ENCODE measurements at regions not wholly inside any gene's neighbourhood (a gene's known extent, or its start where the extent isn't known, plus 50 kb on each side); places are given as distances from the start of the nearest gene placed in this dataset.

- no peak for DNase-seq (ENCODE audit: extremely low read depth in 1 of 2, low read depth in 1 of 2)
Measured at GRCh38 chr2:12196495-12196894, 450.1 kb downstream of the LPIN1 start.

DNA sequence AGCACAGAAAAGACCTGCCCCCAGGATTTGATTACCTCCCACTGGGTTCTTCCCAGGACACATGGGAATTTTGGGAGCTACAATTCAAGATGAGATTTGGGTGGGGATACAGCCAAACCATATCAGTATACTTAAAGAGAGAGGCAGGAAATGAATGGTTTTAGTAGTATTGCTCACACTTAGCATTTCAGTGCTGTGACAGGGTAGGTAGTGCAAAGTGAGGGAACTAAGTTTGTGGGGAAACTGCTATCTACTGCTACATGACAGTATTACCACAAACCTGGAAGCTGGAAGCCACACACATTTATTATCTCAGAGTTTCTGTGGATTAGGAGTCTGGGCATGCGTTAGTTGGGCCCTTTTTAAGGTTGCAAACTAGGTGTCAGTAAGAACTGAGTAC lies 450.7 kb downstream of the LPIN1 start:
- DNase-seq (ENCODE audit: extremely low read depth in 1 of 2, low read depth in 1 of 2), result no peak

DNA sequence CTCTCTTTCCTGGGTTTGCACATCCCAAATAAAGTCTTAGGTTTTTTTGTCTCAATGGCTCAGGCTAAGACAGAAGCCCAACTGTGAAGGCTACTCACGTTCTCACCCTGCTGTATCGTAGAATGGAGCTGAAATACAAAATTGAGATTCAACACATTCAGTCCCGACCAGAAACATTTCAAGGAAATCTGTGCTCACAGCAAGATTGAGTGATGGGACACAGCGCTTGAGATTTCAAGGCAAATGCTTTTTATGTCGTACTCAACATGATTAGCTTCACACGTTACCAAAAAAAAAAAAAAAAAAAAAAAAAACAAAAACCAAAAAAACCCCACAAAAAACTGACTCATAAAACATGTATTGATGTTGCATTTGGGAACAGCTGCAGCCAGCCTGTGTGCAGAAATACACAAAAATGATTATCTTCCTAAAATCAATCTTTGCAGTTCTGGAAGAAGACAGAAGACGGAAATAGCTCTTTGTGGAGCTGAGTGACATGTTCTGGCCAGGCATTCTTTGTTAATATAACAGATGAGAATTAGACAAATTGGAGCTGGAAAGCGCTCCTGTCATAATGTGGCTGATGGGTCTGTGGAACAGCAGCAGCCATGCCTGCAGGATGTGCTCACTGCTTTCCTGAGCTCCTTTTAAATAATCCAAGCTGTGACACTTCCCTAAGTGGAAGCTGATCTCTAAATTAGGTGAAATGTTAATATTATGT lies 453.2 kb downstream of the LPIN1 start:
- DNase-seq (ENCODE audit: extremely low read depth in 1 of 2, low read depth in 1 of 2), result no peak

DNA sequence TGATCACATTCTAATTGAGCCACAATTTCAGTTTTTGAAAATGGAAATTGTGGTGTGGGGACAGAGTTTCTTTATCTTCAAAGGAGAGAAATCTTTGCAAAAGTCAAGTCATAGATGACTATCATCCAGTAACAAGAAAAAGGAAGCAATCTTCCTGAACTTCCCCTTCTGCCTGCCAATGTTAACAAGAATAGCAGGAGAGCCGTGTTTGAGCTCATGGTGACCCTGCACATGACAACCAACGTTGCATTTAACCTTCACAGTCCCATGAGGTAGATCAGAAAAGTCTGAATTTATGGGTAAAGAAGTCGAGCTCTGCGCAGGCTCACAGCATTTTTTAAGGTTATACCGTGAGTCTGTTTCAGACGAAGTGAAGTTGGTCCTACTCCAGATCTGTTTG lies 454.9 kb downstream of the LPIN1 start:
- DNase-seq (ENCODE audit: extremely low read depth in 1 of 2, low read depth in 1 of 2), result no peak

DNA sequence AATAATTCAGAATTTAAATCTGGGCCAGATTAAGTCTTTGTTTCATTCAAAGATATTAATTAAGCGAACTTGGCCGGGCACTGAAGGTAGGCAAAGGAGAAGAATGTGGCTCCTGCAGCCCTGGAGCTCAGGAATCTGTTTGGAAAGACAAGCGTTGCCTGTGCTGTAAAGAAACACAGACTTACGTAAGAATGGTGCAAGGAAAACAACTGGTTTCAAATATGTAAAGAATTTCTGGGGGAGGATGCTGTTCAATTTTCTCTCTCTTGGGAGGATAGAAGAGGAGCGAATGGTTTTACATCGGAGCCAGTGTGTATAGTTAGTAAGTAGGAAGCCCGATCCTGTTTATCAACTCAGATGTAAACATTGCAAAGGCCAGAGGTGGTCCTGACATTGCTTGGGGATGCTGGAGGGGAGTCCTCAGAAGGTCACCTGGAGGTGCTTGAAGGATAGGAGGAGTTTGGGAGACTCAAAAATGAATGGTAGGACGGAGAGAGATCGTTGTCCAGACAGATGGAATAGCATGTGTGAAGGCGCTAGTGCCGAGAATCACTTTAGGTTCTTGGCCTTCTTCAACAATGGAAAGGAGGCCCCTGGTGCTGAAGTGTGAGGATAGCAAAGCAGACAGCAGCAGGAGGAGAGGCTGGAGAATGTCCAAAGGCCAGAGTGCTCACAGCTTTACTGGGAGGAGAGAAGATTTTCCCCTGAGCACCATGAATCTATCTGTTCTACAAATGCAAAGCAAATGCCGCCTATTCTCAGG lies 456.1 kb downstream of the LPIN1 start:
- DNase-seq (ENCODE audit: extremely low read depth in 1 of 2, low read depth in 1 of 2), result no peak

DNA sequence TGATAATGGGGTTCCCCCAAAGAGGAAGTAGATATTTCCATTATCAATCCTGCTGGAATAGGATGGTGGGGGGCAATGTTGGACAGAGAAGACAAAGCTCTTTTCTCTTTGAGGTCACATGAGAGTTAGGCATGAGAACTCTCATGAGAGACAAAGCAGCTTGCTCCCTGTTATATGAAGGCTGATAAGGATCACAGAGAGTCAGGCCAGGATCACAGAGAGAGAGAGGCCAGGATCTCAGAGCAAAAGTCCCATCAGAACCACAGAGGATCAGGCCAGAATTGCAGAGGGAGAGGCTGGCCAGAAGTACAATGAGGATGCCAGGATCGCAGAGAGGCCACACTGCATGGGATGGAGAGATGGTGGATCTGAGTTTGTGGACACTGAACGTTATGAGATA lies 457.1 kb downstream of the LPIN1 start:
- DNase-seq (ENCODE audit: extremely low read depth in 1 of 2, low read depth in 1 of 2), result no peak

DNA sequence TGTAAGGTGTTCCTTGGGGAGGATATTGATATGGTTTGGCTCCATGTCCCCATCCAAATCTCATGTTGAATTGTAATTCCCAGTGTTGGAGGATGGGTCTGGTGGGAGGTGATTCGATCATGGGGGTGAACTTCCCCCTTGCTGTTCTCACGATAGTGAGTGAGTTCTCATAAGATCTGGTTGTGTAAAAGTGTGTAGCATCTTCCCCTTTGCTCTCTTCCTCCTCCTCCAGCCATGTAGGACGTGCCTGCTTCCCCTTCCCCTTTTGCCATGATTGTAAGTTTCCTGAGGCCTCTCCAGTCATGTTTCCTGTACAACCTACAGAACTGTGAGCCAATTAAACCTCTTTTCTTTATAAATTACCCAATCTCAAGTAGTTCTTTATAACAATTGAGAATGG lies 458.7 kb downstream of the LPIN1 start:
- no peak for DNase-seq (ENCODE audit: extremely low read depth in 1 of 2, low read depth in 1 of 2)

GRCh38 chr2:12207491-12207890 lies 461.1 kb downstream of the LPIN1 start:
- DNase-seq (ENCODE audit: extremely low read depth in 1 of 2, low read depth in 1 of 2), result no peak

DNA sequence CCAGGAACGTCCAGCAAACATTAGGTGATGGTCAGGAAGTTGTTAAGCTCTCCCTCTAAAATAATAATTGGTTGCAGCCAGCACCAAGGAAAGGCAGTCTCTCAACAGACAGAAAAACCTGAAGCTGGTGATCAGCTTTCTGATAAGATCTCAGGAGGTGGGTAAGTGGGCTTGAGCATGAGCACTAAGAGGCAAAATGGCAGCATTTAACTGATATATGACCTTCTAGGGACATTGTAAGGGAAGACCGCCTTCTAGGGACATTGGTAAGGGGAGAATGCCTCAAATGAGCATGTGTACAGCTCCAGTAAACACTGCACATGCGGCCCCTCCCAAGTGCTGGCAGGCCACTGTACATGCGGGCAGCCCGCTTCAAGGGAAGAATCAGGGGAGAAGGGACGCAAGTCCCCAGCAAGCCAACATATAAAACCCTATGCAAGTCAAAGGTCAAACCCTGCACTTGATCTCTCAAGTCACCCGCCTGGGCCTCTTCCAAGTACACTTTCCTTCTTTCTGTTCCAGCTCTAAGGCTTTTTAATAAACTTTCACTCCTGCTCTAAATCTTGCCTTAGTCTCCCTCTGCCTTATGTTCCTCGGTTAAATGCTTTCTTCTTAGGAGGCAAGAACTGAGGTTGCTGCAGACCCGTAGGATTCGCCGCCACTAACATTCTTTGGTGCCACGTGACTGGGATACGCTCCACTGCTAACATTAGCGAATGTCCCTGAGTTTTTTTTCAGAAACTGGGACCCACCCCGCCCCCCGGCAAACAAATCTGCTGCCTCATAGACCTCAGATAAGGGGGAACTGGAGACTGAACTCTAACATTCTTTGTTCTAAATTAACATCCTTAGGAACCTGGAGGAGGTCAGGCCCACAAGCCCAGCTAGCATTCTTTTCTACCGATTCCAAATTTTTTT lies 463.8 kb downstream of the LPIN1 start:
- DNase-seq (ENCODE audit: extremely low read depth in 1 of 2, low read depth in 1 of 2), result no peak

- DNase-seq (ENCODE audit: extremely low read depth in 1 of 2, low read depth in 1 of 2), result no peak
Measured at GRCh38 chr2:12211326-12212175, 465.1 kb downstream of the LPIN1 start.

GRCh38 chr2:12212841-12213597 lies 466.6 kb downstream of the LPIN1 start:
- DNase-seq (ENCODE audit: extremely low read depth in 1 of 2, low read depth in 1 of 2), result no peak

DNA sequence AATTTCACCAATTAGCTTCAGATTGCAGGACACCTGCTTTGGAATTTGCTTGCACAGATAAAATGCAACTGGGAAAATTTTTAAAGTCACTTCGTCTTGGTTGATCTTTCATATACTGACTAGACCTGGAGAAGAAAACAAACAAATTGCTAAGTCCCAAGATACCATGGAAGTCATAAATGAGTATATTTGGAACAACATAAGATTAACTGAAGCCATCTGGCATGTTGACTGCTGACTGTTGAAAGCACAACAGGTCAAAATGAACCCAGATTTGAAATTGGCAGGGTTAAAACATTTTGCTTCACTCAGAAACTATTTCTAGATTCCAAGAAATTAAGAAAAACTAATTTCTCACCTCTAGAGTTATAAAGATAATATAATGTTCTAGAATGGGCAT lies 470.7 kb downstream of the LPIN1 start:
- DNase-seq (ENCODE audit: extremely low read depth in 1 of 2, low read depth in 1 of 2), result no peak

DNA sequence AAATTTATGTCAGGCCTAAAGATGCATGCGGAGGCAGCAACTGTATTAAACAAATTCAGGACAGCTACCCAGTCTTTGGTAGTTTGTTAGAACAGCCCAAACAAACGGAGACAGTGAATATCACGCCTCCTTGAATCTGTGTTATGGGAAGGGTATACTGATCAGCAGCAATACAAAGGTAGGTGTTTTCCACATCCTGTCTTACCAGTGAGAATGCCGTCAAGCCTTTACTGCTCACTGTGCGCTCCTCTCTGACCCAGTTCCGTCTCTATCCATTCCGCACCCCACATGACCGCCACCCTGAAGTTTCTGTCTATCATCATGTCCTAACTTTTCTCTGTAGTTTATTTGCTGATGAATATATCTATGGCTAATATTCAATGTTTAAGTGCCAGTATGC lies 473.3 kb downstream of the LPIN1 start:
- no peak for DNase-seq (ENCODE audit: extremely low read depth in 1 of 2, low read depth in 1 of 2)

GRCh38 chr2:12221584-12221983 lies 475.2 kb downstream of the LPIN1 start:
- no peak for DNase-seq (ENCODE audit: extremely low read depth in 1 of 2, low read depth in 1 of 2)

- DNase-seq (ENCODE audit: extremely low read depth in 1 of 2, low read depth in 1 of 2), result no peak
Measured at GRCh38 chr2:12222554-12222953, 476.1 kb downstream of the LPIN1 start.

GRCh38 chr2:12223732-12224131 lies 477.3 kb downstream of the LPIN1 start:
- DNase-seq (ENCODE audit: extremely low read depth in 1 of 2, low read depth in 1 of 2), result no peak

DNA sequence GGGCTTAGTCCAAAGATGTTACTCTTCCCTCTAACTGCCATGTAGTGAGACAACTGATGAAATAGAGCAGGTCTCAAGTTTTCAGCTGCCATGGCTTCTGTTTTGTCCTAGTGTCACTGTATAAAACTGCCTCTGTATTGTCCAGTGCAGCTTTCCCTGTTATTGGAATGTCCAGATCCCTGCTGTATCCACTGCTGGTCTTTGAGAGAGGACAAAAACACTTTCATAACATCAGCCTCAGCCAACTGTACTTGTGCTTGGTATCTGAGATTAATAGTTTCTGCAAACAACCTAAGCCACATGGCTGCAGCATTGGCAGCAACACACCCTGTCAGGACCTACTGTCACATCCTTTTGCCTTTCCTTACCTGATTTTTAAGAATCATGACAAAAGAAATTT lies 480.2 kb downstream of the LPIN1 start:
- no peak for DNase-seq (ENCODE audit: extremely low read depth in 1 of 2, low read depth in 1 of 2)

DNA sequence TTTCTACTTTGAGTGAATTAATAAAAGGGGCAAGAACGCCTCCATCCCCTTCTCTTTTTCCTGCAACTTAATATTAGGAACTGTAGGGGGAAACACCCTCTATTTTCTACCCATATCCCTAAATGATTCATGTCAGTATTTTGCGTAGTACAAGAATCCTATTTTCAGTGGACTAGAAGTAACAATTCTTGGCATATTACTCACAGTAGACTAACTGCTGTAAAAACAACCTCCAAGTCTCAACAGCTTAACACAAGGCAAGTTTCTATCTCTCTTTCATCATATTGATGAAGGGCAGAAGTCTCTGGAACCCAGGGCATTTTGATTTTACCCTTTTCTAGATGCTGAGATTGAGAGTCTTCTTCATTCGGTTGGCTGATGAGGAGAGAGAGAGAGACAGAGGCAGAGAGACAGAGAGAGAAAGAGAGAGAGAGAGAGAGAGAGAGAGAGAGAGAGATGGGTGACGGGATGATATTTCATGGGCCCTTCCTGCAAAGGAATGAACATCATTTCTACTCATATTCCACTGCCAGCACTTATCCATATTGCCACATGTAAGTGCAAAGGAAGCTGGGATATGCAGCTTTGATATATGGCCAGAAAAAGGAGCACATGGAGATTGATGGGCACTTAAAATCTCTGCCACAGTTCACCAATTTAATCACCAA lies 481.6 kb downstream of the LPIN1 start:
- no peak for DNase-seq (ENCODE audit: extremely low read depth in 1 of 2, low read depth in 1 of 2)

- DNase-seq (ENCODE audit: extremely low read depth in 1 of 2, low read depth in 1 of 2), result no peak
Measured at GRCh38 chr2:12231288-12231687, 484.9 kb downstream of the LPIN1 start.
